GM21367 (cell line): ENCODE measurements at regions not wholly inside any gene's neighbourhood (a gene's known extent, or its start where the extent isn't known, plus 50 kb on each side); places are given as distances from the start of the nearest gene placed in this dataset.

ENCODE experiments used
- ATAC-seq: cut with Tn5 transposase; IDR thresholded peaks from one replicate; pipeline ENCODE4 v1.9.1; 2021; ENCODE audit not compliant: unreplicated experiment

GRCh38 chr11:91871791-91872190, 352.8 kb upstream of the FAT3 start:
- no peak for ATAC-seq

DNA sequence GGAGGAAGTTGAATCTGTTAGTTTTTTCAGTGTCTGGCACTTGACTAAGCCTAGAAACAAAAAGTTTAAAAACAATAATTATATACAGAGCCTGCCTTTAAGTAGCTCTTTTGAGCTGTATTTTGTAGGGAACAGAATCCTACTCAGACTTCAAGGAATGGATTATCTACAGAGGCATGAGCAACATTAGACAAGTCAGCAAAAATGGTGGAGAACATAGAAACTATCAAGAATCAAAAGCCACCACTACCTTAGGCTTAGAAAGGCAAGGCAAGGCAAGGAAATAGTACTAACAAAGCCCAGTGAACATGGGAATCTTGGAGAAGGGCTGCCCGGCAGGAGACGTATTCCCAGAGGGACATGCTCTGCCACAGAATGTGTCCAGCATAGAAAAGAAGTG, 353.6 kb upstream of the FAT3 start:
- ATAC-seq = no peak

GRCh38 chr11:91869686-91870085, 354.9 kb upstream of the FAT3 start:
- no peak for ATAC-seq

DNA sequence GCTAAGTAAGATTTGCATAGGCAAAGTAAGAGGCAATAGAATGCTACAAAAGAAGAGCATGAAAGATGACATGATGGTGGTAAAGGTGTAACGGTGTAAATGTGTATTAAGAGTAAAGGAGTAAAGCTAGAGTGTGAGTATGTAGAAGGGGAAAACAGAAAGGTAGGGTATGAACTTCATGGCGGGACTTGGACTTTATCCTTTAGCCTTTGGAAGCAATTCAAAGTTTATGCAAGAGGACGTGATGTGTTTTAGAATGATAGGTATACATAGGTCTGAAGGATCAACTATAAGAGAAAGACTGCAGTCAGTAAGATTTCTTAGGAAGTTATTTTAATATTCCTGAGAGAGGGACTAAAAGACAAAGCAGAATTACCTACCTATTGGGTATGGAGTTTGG, 358.0 kb upstream of the FAT3 start:
- ATAC-seq = no peak

DNA sequence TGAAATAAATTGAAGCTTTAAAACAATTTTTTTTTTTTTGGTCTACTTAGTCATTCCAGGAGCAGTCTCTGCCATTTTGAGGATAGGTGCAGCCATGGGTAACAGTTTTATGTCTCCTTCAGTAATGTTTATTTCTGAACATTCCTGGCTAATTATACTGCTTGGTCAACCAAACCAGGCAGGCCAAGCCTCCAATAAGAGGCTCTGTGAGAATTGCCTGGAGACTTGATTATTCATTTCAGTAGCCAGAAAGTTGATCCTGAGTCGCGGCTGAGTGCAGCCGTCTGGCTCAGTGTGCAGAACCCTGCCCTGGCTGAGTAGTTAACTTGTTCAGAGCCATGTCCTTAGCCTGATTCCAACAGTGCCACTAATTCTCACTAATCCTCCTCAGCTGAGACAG, 364.0 kb upstream of the FAT3 start:
- ATAC-seq = no peak

DNA sequence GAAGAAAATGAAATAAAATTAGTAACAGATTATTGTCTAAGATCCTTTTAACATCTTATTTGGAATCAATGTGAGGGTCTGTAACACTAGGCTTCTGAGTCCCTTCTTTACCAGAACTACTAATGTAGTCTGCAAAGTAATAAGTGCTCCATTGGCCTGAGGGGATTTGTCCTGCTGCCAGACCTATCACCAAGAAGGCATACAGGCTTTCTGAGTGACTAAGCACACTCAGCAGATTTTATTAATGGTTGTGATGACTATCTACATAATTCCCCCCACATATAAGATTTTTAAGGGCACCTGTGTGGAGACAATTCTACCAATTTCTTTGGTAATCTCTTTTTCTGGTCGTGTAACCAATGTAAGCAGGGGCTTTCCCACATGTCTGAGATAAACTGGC, 365.0 kb upstream of the FAT3 start:
- ATAC-seq = no peak

DNA sequence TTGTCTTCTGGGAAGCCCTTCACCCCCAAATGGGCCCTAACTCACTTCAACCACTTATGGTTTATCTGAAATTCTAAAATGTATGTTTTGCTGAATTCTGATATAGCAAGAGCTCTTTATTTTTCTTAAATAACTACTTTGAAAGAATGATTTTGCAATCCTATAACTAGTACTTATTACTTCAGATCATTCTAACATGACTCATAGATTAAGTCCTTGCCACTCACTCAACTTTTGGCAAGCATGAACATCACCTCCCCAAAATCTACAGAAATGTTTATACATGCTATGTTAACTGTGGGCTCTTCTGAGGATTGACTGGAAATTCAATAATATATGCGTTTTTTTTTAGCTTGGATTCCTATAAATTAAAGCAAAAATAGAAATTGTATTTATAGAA, 367.4 kb upstream of the FAT3 start:
- no peak for ATAC-seq

- no peak for ATAC-seq
These were observed 369.8 kb upstream of the FAT3 start for GRCh38 chr11:91854780-91855179.

GRCh38 chr11:91854171-91854570, 370.4 kb upstream of the FAT3 start:
- ATAC-seq = no peak

DNA sequence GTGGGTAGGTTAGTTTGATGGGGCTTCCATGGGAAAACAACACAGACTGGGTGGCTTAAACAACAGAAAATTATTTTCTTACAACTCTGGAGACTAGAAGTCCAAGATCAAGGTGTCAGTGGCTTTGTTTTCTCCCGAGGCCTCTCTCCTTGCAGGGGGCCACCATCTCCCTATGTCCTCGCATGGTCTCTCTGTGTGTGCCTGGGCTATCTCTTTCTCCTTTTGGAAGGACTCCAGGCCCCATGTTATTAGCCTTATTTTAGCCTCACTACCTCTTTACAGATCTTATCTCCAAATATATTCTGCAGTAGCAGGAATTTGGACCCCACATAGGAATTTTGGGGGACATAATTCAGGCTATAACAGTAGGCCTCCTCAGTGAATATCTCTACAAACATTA, 372.7 kb upstream of the FAT3 start:
- ATAC-seq = no peak

GRCh38 chr11:91850533-91851275, 373.9 kb upstream of the FAT3 start:
- ATAC-seq = no peak

DNA sequence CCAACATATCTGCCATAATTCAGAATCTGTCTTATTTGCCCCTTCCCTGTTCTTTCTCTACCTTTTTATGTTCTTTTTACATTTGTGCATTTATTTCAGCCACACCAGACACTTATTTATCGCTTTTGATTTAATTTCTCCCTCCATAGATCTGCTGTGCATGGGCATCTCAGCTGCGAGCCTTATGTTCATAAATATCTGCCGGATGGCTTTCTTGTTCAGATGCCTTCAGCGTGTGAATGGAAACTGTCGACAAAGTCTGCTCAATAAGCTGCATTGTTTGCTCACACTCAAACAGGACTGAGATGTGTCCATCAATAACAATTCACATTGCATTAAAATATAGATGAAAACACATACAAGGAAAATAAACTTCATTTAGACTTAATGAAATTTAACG, 374.6 kb upstream of the FAT3 start:
- ATAC-seq = no peak

DNA sequence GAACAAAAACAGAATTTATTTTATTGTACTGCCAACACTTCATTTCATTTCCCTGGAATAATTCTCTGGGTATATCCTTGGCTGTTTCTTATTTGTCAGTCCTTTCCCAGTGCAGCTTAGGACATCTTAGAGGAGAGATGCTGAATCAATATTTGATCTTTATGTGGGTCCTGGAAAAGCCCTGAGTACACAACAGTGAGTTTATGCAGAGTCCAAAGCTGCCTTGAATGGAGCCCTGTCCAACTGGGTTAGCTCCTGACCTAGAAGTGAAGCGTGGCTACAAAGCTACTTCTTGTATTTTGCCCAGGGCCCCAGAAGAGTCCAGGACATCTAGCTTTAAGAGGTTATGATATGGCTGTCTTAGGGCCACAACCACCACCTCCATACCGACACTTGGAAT, 378.0 kb upstream of the FAT3 start:
- ATAC-seq = no peak

DNA sequence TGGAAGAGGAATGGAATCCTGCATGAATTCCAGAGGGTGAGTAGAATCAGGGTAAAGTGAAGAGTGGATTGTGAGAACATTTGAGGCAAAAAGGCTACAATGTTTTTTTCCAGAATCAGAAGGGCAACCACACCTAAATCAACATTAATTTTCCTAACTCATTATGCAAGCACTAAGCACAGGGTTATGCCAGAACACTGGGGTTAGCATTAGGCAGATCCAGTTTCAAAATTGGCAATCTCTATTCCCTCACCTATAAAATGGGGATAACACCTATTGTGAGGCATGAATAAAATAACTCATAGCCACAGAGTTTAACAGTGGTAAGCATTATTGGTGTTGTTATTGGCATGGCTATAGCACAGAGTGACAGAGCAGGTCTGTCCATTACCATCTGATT, 378.6 kb upstream of the FAT3 start:
- ATAC-seq = no peak

DNA sequence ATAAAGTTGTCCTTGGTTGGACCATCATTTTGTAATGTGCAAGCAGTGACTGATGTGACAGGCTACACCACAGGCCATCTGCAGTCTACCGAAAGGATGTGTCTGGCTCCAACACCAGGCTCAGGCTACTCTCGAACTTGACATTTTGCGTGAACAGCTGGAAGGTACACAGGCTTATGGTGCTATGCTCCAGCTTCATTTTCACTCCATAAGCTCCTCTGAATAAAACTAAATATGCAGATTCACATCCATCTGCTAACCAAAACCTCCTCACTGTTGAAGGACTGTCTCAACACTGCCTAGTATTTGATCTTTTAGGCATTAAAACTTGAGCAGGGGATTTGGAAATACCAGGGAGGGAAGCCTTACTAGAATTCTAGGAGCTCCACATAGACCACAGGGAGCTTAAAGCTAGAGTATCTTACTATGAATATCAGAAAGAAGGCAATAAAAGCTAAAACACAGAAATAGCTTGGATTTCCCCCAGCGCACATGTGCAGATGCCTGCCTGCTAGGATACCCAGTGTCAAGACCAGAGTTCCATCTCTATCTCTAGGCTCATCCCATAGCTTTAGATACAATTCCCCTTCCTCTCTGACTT, 383.9 kb upstream of the FAT3 start:
- ATAC-seq = no peak

GRCh38 chr11:91837411-91838330, 386.9 kb upstream of the FAT3 start:
- ATAC-seq = no peak

DNA sequence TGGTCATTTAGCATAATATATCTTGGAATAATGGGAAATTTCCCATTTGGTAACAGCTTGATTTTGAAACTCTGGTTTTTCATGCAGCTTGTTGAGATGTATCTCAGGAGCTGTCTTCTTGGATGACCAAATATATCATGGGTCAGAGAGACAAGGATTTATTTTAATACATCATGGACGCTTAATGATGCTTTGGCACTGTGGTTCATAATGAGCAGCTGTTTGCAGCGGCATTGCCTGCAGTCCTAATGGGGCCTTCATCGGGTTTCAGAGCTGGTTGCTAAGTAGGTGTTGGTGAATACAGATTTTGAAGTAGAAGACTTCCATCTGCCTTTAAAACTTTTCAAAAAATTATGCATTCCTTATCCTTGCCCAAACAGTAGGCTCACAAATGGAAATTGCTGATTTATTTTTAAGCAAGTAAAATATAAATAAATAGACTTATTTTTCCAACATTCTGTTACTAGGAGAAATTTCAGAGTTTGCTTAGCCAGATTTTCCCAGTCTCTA, 389.5 kb upstream of the FAT3 start:
- no peak for ATAC-seq

- no peak for ATAC-seq
These were observed 395.7 kb upstream of the FAT3 start for GRCh38 chr11:91828901-91829300.

GRCh38 chr11:91825777-91826176, 398.8 kb upstream of the FAT3 start:
- ATAC-seq = no peak

DNA sequence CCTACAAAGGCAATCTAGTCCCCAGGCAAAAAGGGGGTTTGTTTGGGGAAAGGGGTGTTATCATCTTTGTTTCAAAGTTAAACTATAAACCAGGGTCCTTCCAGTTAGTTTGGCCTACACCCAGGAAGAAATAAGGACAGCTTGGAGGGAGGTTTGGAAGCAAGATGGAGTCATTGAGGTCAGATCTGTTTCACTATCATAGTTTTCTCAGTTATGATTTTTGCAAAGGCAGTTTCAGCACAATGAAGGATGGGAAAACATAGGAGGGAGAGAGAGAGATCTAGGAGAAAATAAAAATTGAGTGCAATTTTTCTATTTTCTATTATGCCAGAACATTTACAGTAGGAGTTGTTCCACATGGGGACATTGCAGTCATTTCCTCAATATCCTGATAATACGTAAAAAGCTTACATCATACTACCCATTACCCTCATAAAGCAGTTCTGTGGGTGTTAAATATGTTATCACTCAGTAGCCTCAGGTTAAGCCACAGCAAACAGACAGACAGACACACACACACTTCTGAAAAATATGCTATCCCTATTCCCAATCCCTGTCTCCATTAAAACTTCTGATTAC, 401.3 kb upstream of the FAT3 start:
- no peak for ATAC-seq

GRCh38 chr11:91822805-91823204, 401.8 kb upstream of the FAT3 start:
- ATAC-seq = no peak
